ENCODE measurements at regions not wholly inside any gene's neighbourhood (a gene's known extent, or its start where the extent isn't known, plus 50 kb on each side); places are given as distances from the start of the nearest gene placed in this dataset.

- TF ChIP-seq CTCF (conservative IDR thresholded peaks at IDR 0.05; ENCODE audit: low read length) = no peak
- TF ChIP-seq EZH2phosphoT487 (IDR thresholded peaks at IDR 0.05; ENCODE audit: borderline replicate concordance, low read depth, low read length) = no peak
- Histone ChIP-seq H3K27ac (ENCODE audit: low read depth, low read length, poor library complexity, severe bottlenecking) (no peak overlapping the region), H3K9me2 (ENCODE audit: insufficient read depth, low read length) (no peaks in the 10 kb centered on the region), H3K4me3 (ENCODE audit: low read depth, low read length, poor library complexity, severe bottlenecking) (no peak overlapping the region), H3K36me3 (ENCODE audit: insufficient read depth, low read length) (no peaks in the 10 kb centered on the region), H2AFZ (ENCODE audit: low read length) (no peak overlapping the region), H4K20me1 (ENCODE audit: insufficient read depth, low read length) (no peaks in the 10 kb centered on the region), H3K79me2 (ENCODE audit: insufficient read depth, low read depth, low read length) (no peaks in the 10 kb centered on the region), H3K4me1 (ENCODE audit: insufficient read depth, low read length, poor library complexity, severe bottlenecking) (no peaks in the 10 kb centered on the region), H3K4me2 (ENCODE audit: low read length) (no peak overlapping the region), H3K9me3 (ENCODE audit: low read length) (no peaks in the 10 kb centered on the region)
- intact Hi-C loops (cut with micrococcal nuclease; ENCODE audit: unreplicated experiment) = no loop called here
- POLR2A ChIA-PET = no interaction called here
- CTCF ChIA-PET (ENCODE audit: unreplicated experiment) = no interaction called here
- BruUV-seq (replicated peaks) = no TSS peak
- no peak for DNase-seq (ENCODE audit: low spot score)
Observed at GRCh38 chr5:174922955-174923354, 198.6 kb downstream of the MSX2 start.

GRCh38 chr5:174920906-174921550 is 196.6 kb downstream of the MSX2 start:
- POLR2A ChIA-PET = no interaction called here
- TF ChIP-seq EZH2phosphoT487 (IDR thresholded peaks at IDR 0.05; ENCODE audit: borderline replicate concordance, low read depth, low read length) (no peak), CTCF (conservative IDR thresholded peaks at IDR 0.05; ENCODE audit: low read length) (no peak)
- Histone ChIP-seq H3K9me3 (ENCODE audit: low read length) (no peaks in the 10 kb centered on the region), H2AFZ (ENCODE audit: low read length) (no peak overlapping the region), H3K79me2 (ENCODE audit: insufficient read depth, low read depth, low read length) (no peaks in the 10 kb centered on the region), H3K4me3 (ENCODE audit: low read depth, low read length, poor library complexity, severe bottlenecking) (no peak overlapping the region), H3K36me3 (ENCODE audit: insufficient read depth, low read length) (no peaks in the 10 kb centered on the region), H4K20me1 (ENCODE audit: insufficient read depth, low read length) (no peaks in the 10 kb centered on the region), H3K4me1 (ENCODE audit: insufficient read depth, low read length, poor library complexity, severe bottlenecking) (no peaks in the 10 kb centered on the region), H3K4me2 (ENCODE audit: low read length) (no peak overlapping the region), H3K27ac (ENCODE audit: low read depth, low read length, poor library complexity, severe bottlenecking) (no peak overlapping the region), H3K9me2 (ENCODE audit: insufficient read depth, low read length) (no peaks in the 10 kb centered on the region)
- intact Hi-C loops (cut with micrococcal nuclease; ENCODE audit: unreplicated experiment) = no loop called here
- CTCF ChIA-PET (ENCODE audit: unreplicated experiment) = no interaction called here
- no TSS peak for BruUV-seq (replicated peaks)
- DNase-seq (ENCODE audit: low spot score) = no peak

- H2AFZ ChIP-seq (ENCODE audit: low read length) = no peak overlapping the region
- ChIA-PET CTCF (ENCODE audit: unreplicated experiment) (no interaction called here), POLR2A (no interaction called here)
- H3K4me1 ChIP-seq (ENCODE audit: insufficient read depth, low read length, poor library complexity, severe bottlenecking) = no peaks in the 10 kb centered on the region
- no peak for DNase-seq (ENCODE audit: low spot score)
- intact Hi-C loops (cut with micrococcal nuclease; ENCODE audit: unreplicated experiment) = no loop called here
- no peak overlapping the region for H3K4me3 ChIP-seq (ENCODE audit: low read depth, low read length, poor library complexity, severe bottlenecking)
- H3K36me3 ChIP-seq (ENCODE audit: insufficient read depth, low read length) = no peaks in the 10 kb centered on the region
- no peaks in the 10 kb centered on the region for H4K20me1 ChIP-seq (ENCODE audit: insufficient read depth, low read length)
- H3K4me2 ChIP-seq (ENCODE audit: low read length) = no peak overlapping the region
- no peaks in the 10 kb centered on the region for H3K9me3 ChIP-seq (ENCODE audit: low read length)
- TF ChIP-seq CTCF (conservative IDR thresholded peaks at IDR 0.05; ENCODE audit: low read length) = no peak
- no peak for TF ChIP-seq EZH2phosphoT487 (IDR thresholded peaks at IDR 0.05; ENCODE audit: borderline replicate concordance, low read depth, low read length)
- no peak overlapping the region for H3K27ac ChIP-seq (ENCODE audit: low read depth, low read length, poor library complexity, severe bottlenecking)
- no peaks in the 10 kb centered on the region for H3K79me2 ChIP-seq (ENCODE audit: insufficient read depth, low read depth, low read length)
- BruUV-seq (replicated peaks) = no TSS peak
- H3K9me2 ChIP-seq (ENCODE audit: insufficient read depth, low read length) = no peaks in the 10 kb centered on the region
Observed at GRCh38 chr5:174919351-174919750, 195.0 kb downstream of the MSX2 start.
